ENCODE measurements at regions not wholly inside any gene's neighbourhood (a gene's known extent, or its start where the extent isn't known, plus 50 kb on each side); places are given as distances from the start of the nearest gene placed in this dataset.
"Not testable (repeated sequence)": the region's sequence is repeated elsewhere in the genome, so short reads cannot be mapped to it uniquely, and the experiment has no call there.

DNA sequence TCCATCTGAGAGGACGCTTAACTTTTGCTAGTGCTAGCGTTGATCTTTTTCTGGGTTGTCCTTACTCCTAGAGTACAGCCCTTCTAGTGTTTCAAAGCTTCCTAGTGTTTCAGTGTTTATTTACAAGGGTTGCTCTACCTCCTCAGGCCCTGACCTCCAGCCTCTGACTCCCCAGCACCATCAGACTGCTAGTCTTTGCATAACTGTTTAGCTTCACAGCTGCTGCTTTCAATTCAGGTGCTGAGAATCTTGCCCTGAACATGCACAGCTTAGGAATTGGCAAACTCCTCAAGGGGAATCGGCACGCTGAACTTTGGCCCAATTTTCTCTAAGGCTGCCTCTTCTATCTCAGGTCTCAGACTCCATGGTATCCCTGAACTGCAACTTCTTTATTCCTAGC, 52.9 kb downstream of the OR52B4 start:
- H3K27ac ChIP-seq (ENCODE audit: low read length); DNase-seq; H3K4me2 ChIP-seq (ENCODE audit: low read depth, low read length); H3K9me3 ChIP-seq (replicated peaks; ENCODE audit: insufficient read depth, low read length); H3K9ac ChIP-seq (ENCODE audit: low read length); H3K4me3 ChIP-seq (ENCODE audit: low read length); H3K9me2 ChIP-seq (replicated peaks; ENCODE audit: insufficient read depth, low read length); H3F3A ChIP-seq (ENCODE audit: insufficient read depth, low read length); H3K36me3 ChIP-seq (replicated peaks; ENCODE audit: insufficient read depth, low read length); H3K4me1 ChIP-seq (ENCODE audit: low read length); H2AFZ ChIP-seq (ENCODE audit: low read length); H3K79me2 ChIP-seq (ENCODE audit: low read length); H4K20me1 ChIP-seq (ENCODE audit: insufficient read depth, low read length); H3K27me3 ChIP-seq (replicated peaks; ENCODE audit: insufficient read depth, low read length): not testable (repeated sequence)

DNA sequence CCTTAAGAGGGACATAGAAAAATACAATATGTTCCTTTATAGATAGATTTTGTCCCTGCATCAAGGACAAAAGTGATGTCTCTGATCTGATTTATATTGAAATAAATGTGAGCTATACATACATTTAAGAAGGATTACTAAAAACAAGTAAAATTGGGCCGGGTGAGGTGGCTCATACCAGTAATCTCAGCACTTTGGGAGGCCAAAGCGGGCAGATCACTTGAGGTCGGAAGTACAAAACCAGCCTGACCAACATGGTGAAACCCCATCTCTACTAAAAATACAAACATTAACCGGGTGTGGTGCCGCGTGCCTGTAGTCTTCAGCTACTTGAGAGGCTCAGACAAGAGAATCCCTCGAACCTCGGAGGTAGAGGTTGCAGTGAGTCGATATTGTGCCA, 91.0 kb downstream of the OR52B4 start:
- H3K27ac ChIP-seq (ENCODE audit: low read length); DNase-seq; H3K27me3 ChIP-seq (replicated peaks; ENCODE audit: insufficient read depth, low read length); H3K4me2 ChIP-seq (ENCODE audit: low read depth, low read length); H3K9me3 ChIP-seq (replicated peaks; ENCODE audit: insufficient read depth, low read length); H3K4me1 ChIP-seq (ENCODE audit: low read length); H3K79me2 ChIP-seq (ENCODE audit: low read length); H2AFZ ChIP-seq (ENCODE audit: low read length); H3K36me3 ChIP-seq (replicated peaks; ENCODE audit: insufficient read depth, low read length); H3K9ac ChIP-seq (ENCODE audit: low read length); H3K4me3 ChIP-seq (ENCODE audit: low read length); H3K9me2 ChIP-seq (replicated peaks; ENCODE audit: insufficient read depth, low read length); H4K20me1 ChIP-seq (ENCODE audit: insufficient read depth, low read length); H3F3A ChIP-seq (ENCODE audit: insufficient read depth, low read length): not testable (repeated sequence)

DNA sequence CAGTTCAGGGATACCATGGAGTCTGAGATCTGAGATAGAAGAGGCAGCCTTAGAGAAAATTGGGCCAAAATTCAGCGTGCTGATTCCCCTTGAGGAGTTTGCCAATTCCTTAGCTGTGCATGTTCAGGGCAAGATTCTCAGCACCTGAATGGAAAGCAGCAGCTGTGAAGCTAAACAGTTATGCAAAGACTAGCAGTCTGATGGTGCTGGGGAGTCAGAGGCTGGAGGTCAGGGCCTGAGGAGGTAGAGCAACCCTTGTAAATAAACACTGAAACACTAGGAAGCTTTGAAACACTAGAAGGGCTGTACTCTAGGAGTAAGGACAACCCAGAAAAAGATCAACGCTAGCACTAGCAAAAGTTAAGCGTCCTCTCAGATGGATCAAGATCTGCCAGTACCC, 117.1 kb downstream of the OR52B4 start:
- H3K4me1 ChIP-seq (ENCODE audit: low read length); H3K9ac ChIP-seq (ENCODE audit: low read length); H2AFZ ChIP-seq (ENCODE audit: low read length); H3K79me2 ChIP-seq (ENCODE audit: low read length); H3K4me3 ChIP-seq (ENCODE audit: low read length); H3K36me3 ChIP-seq (replicated peaks; ENCODE audit: insufficient read depth, low read length); H3K4me2 ChIP-seq (ENCODE audit: low read depth, low read length); H4K20me1 ChIP-seq (ENCODE audit: insufficient read depth, low read length); H3K9me2 ChIP-seq (replicated peaks; ENCODE audit: insufficient read depth, low read length); DNase-seq; H3F3A ChIP-seq (ENCODE audit: insufficient read depth, low read length); H3K27ac ChIP-seq (ENCODE audit: low read length); H3K27me3 ChIP-seq (replicated peaks; ENCODE audit: insufficient read depth, low read length); H3K9me3 ChIP-seq (replicated peaks; ENCODE audit: insufficient read depth, low read length): not testable (repeated sequence)

DNA sequence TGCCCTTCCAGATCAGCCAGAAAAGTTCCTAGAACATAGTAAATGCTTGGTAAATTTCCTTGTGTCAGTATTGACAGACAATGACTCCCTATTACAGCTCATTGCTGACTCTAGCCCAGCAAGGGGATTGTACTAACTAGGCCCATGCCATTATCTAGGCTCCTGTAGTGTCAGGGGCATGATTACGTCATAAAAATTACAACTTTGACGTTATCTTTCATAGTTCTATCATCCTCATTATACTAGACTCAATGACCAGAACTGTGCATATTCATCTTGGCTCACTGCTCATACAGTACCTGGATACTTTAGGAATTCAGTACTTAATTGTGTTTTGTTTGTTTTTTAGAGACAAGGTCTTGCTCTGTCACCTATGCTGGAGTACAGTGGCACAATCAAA, 118.7 kb downstream of the OR52B4 start:
- H3F3A ChIP-seq (ENCODE audit: insufficient read depth, low read length); H3K4me1 ChIP-seq (ENCODE audit: low read length); H3K9me2 ChIP-seq (replicated peaks; ENCODE audit: insufficient read depth, low read length); H3K36me3 ChIP-seq (replicated peaks; ENCODE audit: insufficient read depth, low read length); H3K4me2 ChIP-seq (ENCODE audit: low read depth, low read length); H2AFZ ChIP-seq (ENCODE audit: low read length); H4K20me1 ChIP-seq (ENCODE audit: insufficient read depth, low read length); H3K9me3 ChIP-seq (replicated peaks; ENCODE audit: insufficient read depth, low read length); H3K9ac ChIP-seq (ENCODE audit: low read length); H3K27me3 ChIP-seq (replicated peaks; ENCODE audit: insufficient read depth, low read length); DNase-seq; H3K4me3 ChIP-seq (ENCODE audit: low read length); H3K79me2 ChIP-seq (ENCODE audit: low read length); H3K27ac ChIP-seq (ENCODE audit: low read length): not testable (repeated sequence)

DNA sequence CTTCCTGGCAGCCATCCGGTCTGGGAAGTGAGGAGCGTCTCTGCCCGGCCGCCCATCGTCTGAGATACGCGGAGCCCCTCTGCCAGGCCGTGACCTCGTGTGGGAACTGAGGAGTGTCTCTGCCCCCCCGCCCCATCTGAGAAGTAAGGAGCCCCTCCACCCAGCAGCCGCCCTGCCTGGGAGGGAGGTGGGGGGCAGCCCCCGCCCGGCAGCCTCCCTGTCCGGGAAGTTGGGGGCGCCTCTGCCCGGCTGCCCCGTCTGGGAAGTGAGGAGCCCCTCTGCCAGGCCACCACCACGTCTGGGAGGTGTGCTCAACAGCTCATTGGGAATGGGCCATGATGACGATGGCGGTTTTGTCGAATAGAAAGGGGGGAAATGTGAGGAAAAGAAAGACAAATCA, 130.4 kb downstream of the OR52B4 start:
- not testable (repeated sequence) for H3K4me2 ChIP-seq (ENCODE audit: low read depth, low read length); H3K4me1 ChIP-seq (ENCODE audit: low read length); H3K36me3 ChIP-seq (replicated peaks; ENCODE audit: insufficient read depth, low read length); DNase-seq; H2AFZ ChIP-seq (ENCODE audit: low read length); H3F3A ChIP-seq (ENCODE audit: insufficient read depth, low read length); H3K27me3 ChIP-seq (replicated peaks; ENCODE audit: insufficient read depth, low read length); H3K27ac ChIP-seq (ENCODE audit: low read length); H4K20me1 ChIP-seq (ENCODE audit: insufficient read depth, low read length); H3K9me2 ChIP-seq (replicated peaks; ENCODE audit: insufficient read depth, low read length); H3K9me3 ChIP-seq (replicated peaks; ENCODE audit: insufficient read depth, low read length); H3K79me2 ChIP-seq (ENCODE audit: low read length); H3K4me3 ChIP-seq (ENCODE audit: low read length); H3K9ac ChIP-seq (ENCODE audit: low read length)

DNA sequence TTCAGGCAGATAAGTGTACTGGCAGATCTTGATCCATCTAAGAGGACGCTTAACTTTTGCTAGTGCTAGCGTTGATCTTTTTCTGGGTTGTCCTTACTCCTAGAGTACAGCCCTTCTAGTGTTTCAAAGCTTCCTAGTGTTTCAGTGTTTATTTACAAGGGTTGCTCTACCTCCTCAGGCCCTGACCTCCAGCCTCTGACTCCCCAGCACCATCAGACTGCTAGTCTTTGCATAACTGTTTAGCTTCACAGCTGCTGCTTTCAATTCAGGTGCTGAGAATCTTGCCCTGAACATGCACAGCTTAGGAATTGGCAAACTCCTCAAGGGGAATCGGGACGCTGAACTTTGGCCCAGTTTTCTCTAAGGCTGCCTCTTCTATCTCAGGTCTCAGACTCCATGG, 124.3 kb downstream of the RRM1 start:
- H3K9me3 ChIP-seq (replicated peaks; ENCODE audit: insufficient read depth, low read length); H3F3A ChIP-seq (ENCODE audit: insufficient read depth, low read length); H3K27me3 ChIP-seq (replicated peaks; ENCODE audit: insufficient read depth, low read length); H3K9me2 ChIP-seq (replicated peaks; ENCODE audit: insufficient read depth, low read length); H3K4me2 ChIP-seq (ENCODE audit: low read depth, low read length); H3K9ac ChIP-seq (ENCODE audit: low read length); H4K20me1 ChIP-seq (ENCODE audit: insufficient read depth, low read length); H3K27ac ChIP-seq (ENCODE audit: low read length); H3K36me3 ChIP-seq (replicated peaks; ENCODE audit: insufficient read depth, low read length); DNase-seq; H2AFZ ChIP-seq (ENCODE audit: low read length); H3K79me2 ChIP-seq (ENCODE audit: low read length); H3K4me3 ChIP-seq (ENCODE audit: low read length); H3K4me1 ChIP-seq (ENCODE audit: low read length): not testable (repeated sequence)
